HUES64 (cell line): ENCODE measurements at regions not wholly inside any gene's neighbourhood (a gene's known extent, or its start where the extent isn't known, plus 50 kb on each side); places are given as distances from the start of the nearest gene placed in this dataset.

Experiments used
- H3K27ac ChIP-seq: 2 replicates; pipeline ENCODE4 v1.7.0; 2013; ENCODE audit warnings: low read depth, low read length, inconsistent platforms
- H3K27me3 ChIP-seq: 2 replicates; pipeline ENCODE4 v1.6.1; 2013; ENCODE audit warnings: mild to moderate bottlenecking, low read length; ENCODE audit not compliant: insufficient read depth
- H3K36me3 ChIP-seq: 2 replicates; pipeline ENCODE4 v1.6.1; 2013; ENCODE audit warnings: mild to moderate bottlenecking, low read length; ENCODE audit not compliant: insufficient read depth
- H3K4me1 ChIP-seq: 2 replicates; pipeline ENCODE4 v1.6.1; 2013; ENCODE audit warnings: mild to moderate bottlenecking, low read length, moderate library complexity; ENCODE audit not compliant: insufficient read depth
- H3K4me3 ChIP-seq: 2 replicates; pipeline ENCODE4 v1.5.1; 2013; ENCODE audit warnings: mild to moderate bottlenecking, low read length, moderate library complexity
- H3K9ac ChIP-seq: 2 replicates; pipeline ENCODE4 v1.6.1; 2013; ENCODE audit warnings: mild to moderate bottlenecking, low read depth, low read length
- H3K9me3 ChIP-seq: 2 replicates; pipeline ENCODE4 v1.6.1; 2013; ENCODE audit warnings: low read depth, low read length; ENCODE audit not compliant: insufficient read depth
- WGBS: fragments of 150-250, 120-280 bp; methylation state at CpG from one replicate; pipeline ENCODE4 v1.1.7; 2013; ENCODE audit warnings: missing lambda C conversion rate; 5-methylcytosine and 5-hydroxymethylcytosine counted together

- no peak overlapping the region for H3K4me3 ChIP-seq
- H3K27ac ChIP-seq: no peak overlapping the region
- no peaks in the 10 kb centered on the region for H3K4me1 ChIP-seq
- H3K9ac ChIP-seq: no peak overlapping the region
- H3K9me3 ChIP-seq: peaks cover 10% of the 10 kb centered on the region; the same call in 1 of the 2 replicates
- H3K36me3 ChIP-seq: no peaks in the 10 kb centered on the region
- WGBS: 97% methylated on average over 2 of the region's 2 CpGs
- H3K27me3 ChIP-seq: no peaks in the 10 kb centered on the region
Observed at GRCh38 chr14:98323836-98324235, 948.2 kb downstream of the BCL11B start.

GRCh38 chr14:98325761-98326160 is 946.2 kb downstream of the BCL11B start:
- no peaks in the 10 kb centered on the region for H3K27me3 ChIP-seq
- H3K36me3 ChIP-seq: no peaks in the 10 kb centered on the region
- H3K27ac ChIP-seq: no peak overlapping the region
- no peak overlapping the region for H3K9ac ChIP-seq
- H3K4me1 ChIP-seq: no peaks in the 10 kb centered on the region
- H3K9me3 ChIP-seq: peaks cover 6% of the 10 kb centered on the region; the same call in 1 of the 2 replicates
- WGBS: 81% methylated on average over 1 of the region's 1 CpG
- H3K4me3 ChIP-seq: no peak overlapping the region

GRCh38 chr14:98328496-98328895 is 943.5 kb downstream of the BCL11B start:
- no peak overlapping the region for H3K27ac ChIP-seq
- H3K9ac ChIP-seq: no peak overlapping the region
- H3K4me3 ChIP-seq: no peak overlapping the region
- peaks cover 18% of the 10 kb centered on the region; the same call in 1 of the 2 replicates for H3K9me3 ChIP-seq
- no peaks in the 10 kb centered on the region for H3K27me3 ChIP-seq
- WGBS: 99% methylated on average over 6 of the region's 6 CpGs
- H3K4me1 ChIP-seq: no peaks in the 10 kb centered on the region
- H3K36me3 ChIP-seq: no peaks in the 10 kb centered on the region

GRCh38 chr14:98334186-98334585 is 937.8 kb downstream of the BCL11B start:
- 93% methylated on average over 5 of the region's 5 CpGs for WGBS
- Histone ChIP-seq H3K4me1 (no peaks in the 10 kb centered on the region), H3K36me3 (no peaks in the 10 kb centered on the region), H3K9ac (no peak overlapping the region), H3K4me3 (no peak overlapping the region), H3K27me3 (no peaks in the 10 kb centered on the region), H3K27ac (no peak overlapping the region), H3K9me3 (peaks cover 18% of the 10 kb centered on the region; the same call in 1 of the 2 replicates)

- 100% methylated on average over 1 of the region's 3 CpGs for WGBS
- H3K9ac ChIP-seq: no peak overlapping the region
- H3K4me3 ChIP-seq: no peak overlapping the region
- H3K9me3 ChIP-seq: no peaks in the 10 kb centered on the region
- no peaks in the 10 kb centered on the region for H3K27me3 ChIP-seq
- H3K27ac ChIP-seq: no peak overlapping the region
- H3K4me1 ChIP-seq: no peaks in the 10 kb centered on the region
- no peaks in the 10 kb centered on the region for H3K36me3 ChIP-seq
Observed at GRCh38 chr14:98341211-98341610, 930.8 kb downstream of the BCL11B start.

GRCh38 chr14:98345161-98345560 is 926.8 kb downstream of the BCL11B start:
- WGBS: 92% methylated on average over 5 of the region's 5 CpGs
- H3K9me3 ChIP-seq: no peaks in the 10 kb centered on the region
- peaks cover 2% of the 10 kb centered on the region for H3K4me1 ChIP-seq
- H3K27me3 ChIP-seq: no peaks in the 10 kb centered on the region
- no peak overlapping the region for H3K27ac ChIP-seq
- H3K9ac ChIP-seq: no peak overlapping the region
- no peak overlapping the region for H3K4me3 ChIP-seq
- H3K36me3 ChIP-seq: no peaks in the 10 kb centered on the region

GRCh38 chr14:98347686-98348085 is 924.3 kb downstream of the BCL11B start:
- Histone ChIP-seq H3K9ac (no peak overlapping the region), H3K4me3 (no peak overlapping the region), H3K27me3 (no peaks in the 10 kb centered on the region), H3K36me3 (no peaks in the 10 kb centered on the region), H3K9me3 (no peaks in the 10 kb centered on the region), H3K4me1 (peaks cover 7% of the 10 kb centered on the region), H3K27ac (no peak overlapping the region)
- 90% methylated on average over 6 of the region's 7 CpGs for WGBS

- WGBS: 96% methylated on average over 3 of the region's 3 CpGs
Observed at GRCh38 chr14:98348505-98348904, 923.5 kb downstream of the BCL11B start.

GRCh38 chr14:98350213-98350612 is 921.8 kb downstream of the BCL11B start:
- H3K9ac ChIP-seq: no peak overlapping the region
- no peak overlapping the region for H3K27ac ChIP-seq
- H3K9me3 ChIP-seq: no peaks in the 10 kb centered on the region
- no peaks in the 10 kb centered on the region for H3K36me3 ChIP-seq
- no peak overlapping the region for H3K4me3 ChIP-seq
- 34% methylated on average over 2 of the region's 2 CpGs for WGBS
- no peaks in the 10 kb centered on the region for H3K27me3 ChIP-seq
- peaks cover 7% of the 10 kb centered on the region for H3K4me1 ChIP-seq

More at GRCh38 chr14:98348505-98348904, 923.5 kb downstream of the BCL11B start:
- no peaks in the 10 kb centered on the region for H3K36me3 ChIP-seq
- H3K27ac ChIP-seq: no peak overlapping the region
- H3K4me3 ChIP-seq: no peak overlapping the region
- peaks cover 7% of the 10 kb centered on the region for H3K4me1 ChIP-seq
- no peak overlapping the region for H3K9ac ChIP-seq
- no peaks in the 10 kb centered on the region for H3K27me3 ChIP-seq
- no peaks in the 10 kb centered on the region for H3K9me3 ChIP-seq

GRCh38 chr14:98364961-98365360 is 907.0 kb downstream of the BCL11B start:
- no peaks in the 10 kb centered on the region for H3K4me1 ChIP-seq

GRCh38 chr14:98366429-98366828 is 905.6 kb downstream of the BCL11B start:
- Histone ChIP-seq H3K27me3 (no peaks in the 10 kb centered on the region), H3K9me3 (peaks cover 6% of the 10 kb centered on the region; the same call in 1 of the 2 replicates), H3K4me3 (no peak overlapping the region), H3K36me3 (no peaks in the 10 kb centered on the region), H3K9ac (no peak overlapping the region), H3K27ac (no peak overlapping the region), H3K4me1 (no peaks in the 10 kb centered on the region)
- 92% methylated on average over 6 of the region's 6 CpGs for WGBS

More at GRCh38 chr14:98364961-98365360, 907.0 kb downstream of the BCL11B start:
- H3K4me3 ChIP-seq: no peak overlapping the region
- no peaks in the 10 kb centered on the region for H3K36me3 ChIP-seq
- H3K9me3 ChIP-seq: peaks cover 12% of the 10 kb centered on the region; the same call in 1 of the 2 replicates
- no peak overlapping the region for H3K9ac ChIP-seq
- H3K27me3 ChIP-seq: no peaks in the 10 kb centered on the region
- no peak overlapping the region for H3K27ac ChIP-seq
- WGBS: 88% methylated on average over 1 of the region's 1 CpG

GRCh38 chr14:98368221-98368620 is 903.8 kb downstream of the BCL11B start:
- Histone ChIP-seq H3K4me1 (no peaks in the 10 kb centered on the region), H3K27me3 (no peaks in the 10 kb centered on the region), H3K9ac (no peak overlapping the region), H3K36me3 (no peaks in the 10 kb centered on the region), H3K27ac (no peak overlapping the region), H3K9me3 (peaks cover 6% of the 10 kb centered on the region; the same call in 1 of the 2 replicates), H3K4me3 (no peak overlapping the region)
- 88% methylated on average over 1 of the region's 1 CpG for WGBS
